CD8-positive, alpha-beta memory T cell (primary cell): ENCODE measurements at regions not wholly inside any gene's neighbourhood (a gene's known extent, or its start where the extent isn't known, plus 50 kb on each side); places are given as distances from the start of the nearest gene placed in this dataset.

Experiments used
- CTCF ChIA-PET: fragments of 350-600 bp; sonication (Branson Sonifier 250); formaldehyde crosslinking; loops from one replicate; lab custom pipeline; 2021; ENCODE audit warnings: antibody characterized with exemption; lab: Charles Lee
- POLR2A ChIA-PET: fragments of 350-600 bp; sonication (Branson Sonifier 250); formaldehyde crosslinking; loops from one replicate; lab custom pipeline; 2021; ENCODE audit warnings: antibody characterized with exemption; lab: Charles Lee
- DNase-seq, 5 donors: peaks; one replicate each; pipeline versions ENCODE4 v3.0.0 to v3.0.0-alpha.2; 2020 to 2022; ENCODE audit warnings: mixed read lengths in 1 of 5
- H3K27ac ChIP-seq: one replicate; pipeline ENCODE4 v1.7.0; 2013; ENCODE audit warnings: low read depth, mild to moderate bottlenecking, low read length, moderate library complexity
- H3K27me3 ChIP-seq: 2 replicates; pipeline ENCODE4 v1.7.0; 2013; ENCODE audit warnings: low read length, mild to moderate bottlenecking; ENCODE audit not compliant: insufficient read depth, poor library complexity, severe bottlenecking
- H3K36me3 ChIP-seq: 2 replicates; pipeline ENCODE4 v1.7.0; 2013; ENCODE audit warnings: mild to moderate bottlenecking, low read length, moderate library complexity; ENCODE audit not compliant: insufficient read depth
- H3K4me1 ChIP-seq: 2 replicates; pipeline ENCODE4 v1.7.0; 2013; ENCODE audit warnings: mild to moderate bottlenecking, low read length, moderate library complexity; ENCODE audit not compliant: insufficient read depth
- H3K4me3 ChIP-seq: 2 replicates; pipeline ENCODE4 v1.7.0; 2013; ENCODE audit warnings: mild to moderate bottlenecking, low read length
- H3K9me3 ChIP-seq: 2 replicates; pipeline ENCODE4 v1.7.0; 2013; ENCODE audit warnings: mild to moderate bottlenecking, low read length
- H3K27ac Mint-ChIP-seq, 8 donors: one replicate each; pipeline ENCODE4 v1.8.0; 2020 to 2021; ENCODE audit warnings: mixed read lengths in 8 of 8, mild to moderate bottlenecking in 6 of 8, inconsistent platforms in 3 of 8, moderate library complexity in 3 of 8
- H3K27me3 Mint-ChIP-seq, 2 donors: one replicate each; pipeline ENCODE4 v1.8.0; 2020 to 2021; ENCODE audit warnings: mixed read lengths in 2 of 2, mild to moderate bottlenecking in 1 of 2, moderate library complexity in 1 of 2
- H3K36me3 Mint-ChIP-seq, 3 donors: one replicate each; pipeline ENCODE4 v1.8.0; 2020 to 2021; ENCODE audit warnings: mixed read lengths in 3 of 3, inconsistent platforms in 1 of 3, mild to moderate bottlenecking in 1 of 3
- H3K4me1 Mint-ChIP-seq, 3 donors: one replicate each; pipeline ENCODE4 v1.8.0; 2020 to 2021; ENCODE audit warnings: mixed read lengths in 3 of 3, inconsistent platforms in 1 of 3, mild to moderate bottlenecking in 1 of 3
- H3K4me3 Mint-ChIP-seq, 7 donors: one replicate each; pipeline ENCODE4 v1.8.0; 2020 to 2021; ENCODE audit warnings: mixed read lengths in 7 of 7, mild to moderate bottlenecking in 6 of 7, moderate library complexity in 4 of 7, inconsistent platforms in 2 of 7
- H3K9me3 Mint-ChIP-seq, 5 donors: one replicate each; pipeline ENCODE4 v1.8.0; 2020 to 2022; ENCODE audit warnings: mixed read lengths in 5 of 5, mild to moderate bottlenecking in 3 of 5, moderate library complexity in 2 of 5, inconsistent platforms in 1 of 5

GRCh38 chr14:50001151-50001998 lies 108.5 kb downstream of the ARF6 start:
- Mint-ChIP-seq H3K27me3 (peaks cover 0 to 1% of the 10 kb centered on the region in 2 donors), H3K36me3 (no peaks in the 10 kb centered on the region), H3K9me3 (no peaks in the 10 kb centered on the region), H3K4me3 (peak overlapping the region; percentile 79 to 93 (median 87)), H3K4me1 (peaks cover 63 to 79% (median 74%) of the 10 kb centered on the region in 3 donors), H3K27ac (peak overlapping the region; percentile 95 to 100 (median 99))
- Histone ChIP-seq H3K9me3 (no peaks in the 10 kb centered on the region), H3K36me3 (no peaks in the 10 kb centered on the region), H3K4me1 (peaks cover 61% of the 10 kb centered on the region), H3K27ac (peak overlapping the region; percentile 100), H3K27me3 (no peaks in the 10 kb centered on the region), H3K4me3 (peak overlapping the region; percentile 82)
- CTCF ChIA-PET: interaction anchor here (0.6 to 7.5 kb wide), 21 partner anchors 8 to 367 kb away, joined by 4 to 163 read pairs (median 9); partner anchors contain the start of genes ARF6, NEMF and SOS2
- POLR2A ChIA-PET: interaction anchor here (0.6 to 6.1 kb wide), 20 partner anchors 9 to 149 kb away, joined by 3 to 85 read pairs (median 10); partner anchors contain the start of genes ARF6 and NEMF
- peak; percentile 54 to 88 (median 78) for DNase-seq

- Histone ChIP-seq H3K27me3 (no peaks in the 10 kb centered on the region), H3K4me1 (peaks cover 61% of the 10 kb centered on the region), H3K9me3 (no peaks in the 10 kb centered on the region), H3K27ac (peak overlapping the region; percentile 100), H3K4me3 (peak overlapping the region; percentile 82), H3K36me3 (no peaks in the 10 kb centered on the region)
- peak; percentile 61 to 91 (median 70) for DNase-seq
- peak overlapping the region; percentile 79 to 92 (median 81) for H3K4me3 Mint-ChIP-seq
- no peaks in the 10 kb centered on the region for H3K9me3 Mint-ChIP-seq
- H3K27ac Mint-ChIP-seq: peak overlapping the region; percentile 95 to 100 (median 99)
- peaks cover 63 to 82% (median 74%) of the 10 kb centered on the region in 3 donors for H3K4me1 Mint-ChIP-seq
- H3K36me3 Mint-ChIP-seq: no peaks in the 10 kb centered on the region
- POLR2A ChIA-PET: interaction anchor here (0.6 to 6.1 kb wide), 19 partner anchors 10 to 164 kb away, joined by 3 to 85 read pairs (median 13); partner anchors contain the start of genes ARF6 and NEMF
- peaks cover 0 to 1% of the 10 kb centered on the region in 2 donors for H3K27me3 Mint-ChIP-seq
- CTCF ChIA-PET: interaction anchor here (0.6 to 7.5 kb wide), 30 partner anchors 11 to 368 kb away, joined by 3 to 163 read pairs (median 6); partner anchors contain the start of genes ARF6, NEMF and SOS2
Observed at GRCh38 chr14:50001999-50002925, 109.4 kb downstream of the ARF6 start.

- Mint-ChIP-seq H3K4me1 (peaks cover 57 to 79% (median 68%) of the 10 kb centered on the region in 3 donors), H3K9me3 (no peaks in the 10 kb centered on the region), H3K4me3 (peak overlapping the region; percentile 79 to 92 (median 81)), H3K27me3 (peaks cover 0 to 1% of the 10 kb centered on the region in 2 donors), H3K36me3 (no peaks in the 10 kb centered on the region), H3K27ac (peak overlapping the region; percentile 95 to 100 (median 99))
- Histone ChIP-seq H3K9me3 (no peaks in the 10 kb centered on the region), H3K27ac (peak overlapping the region; percentile 100), H3K27me3 (no peaks in the 10 kb centered on the region), H3K4me1 (peaks cover 58% of the 10 kb centered on the region), H3K36me3 (no peaks in the 10 kb centered on the region), H3K4me3 (peak overlapping the region; percentile 82)
- DNase-seq: no peak
- POLR2A ChIA-PET: interaction anchor here (0.6 to 6.1 kb wide), 15 partner anchors 26 to 165 kb away, joined by 3 to 85 read pairs (median 15); partner anchors contain the start of genes ARF6 and NEMF
- CTCF ChIA-PET: interaction anchor here (1.0 to 7.5 kb wide), 28 partner anchors 10 to 150 kb away, joined by 3 to 163 read pairs (median 6); partner anchors contain the start of genes ARF6 and NEMF
Observed at GRCh38 chr14:50002926-50003212, 110.0 kb downstream of the ARF6 start.

GRCh38 chr14:50003213-50004021 lies 110.5 kb downstream of the ARF6 start:
- POLR2A ChIA-PET: interaction anchor here (0.6 to 6.1 kb wide), 21 partner anchors 23 to 222 kb away, joined by 3 to 85 read pairs (median 4); partner anchors contain the start of genes ARF6 and NEMF
- H3K36me3 ChIP-seq: no peaks in the 10 kb centered on the region
- no peaks in the 10 kb centered on the region for H3K27me3 ChIP-seq
- peak overlapping the region; percentile 82 for H3K4me3 ChIP-seq
- Mint-ChIP-seq H3K27ac (peak overlapping the region; percentile 95 to 100 (median 99)), H3K27me3 (peaks cover 0 to 1% of the 10 kb centered on the region in 2 donors), H3K36me3 (no peaks in the 10 kb centered on the region), H3K4me3 (peak overlapping the region; percentile 79 to 92 (median 81)), H3K9me3 (no peaks in the 10 kb centered on the region), H3K4me1 (peaks cover 51 to 74% (median 63%) of the 10 kb centered on the region in 3 donors)
- H3K27ac ChIP-seq: peak overlapping the region; percentile 100
- H3K9me3 ChIP-seq: no peaks in the 10 kb centered on the region
- CTCF ChIA-PET: interaction anchor here (0.7 to 7.5 kb wide), 36 partner anchors 10 to 369 kb away, joined by 3 to 163 read pairs (median 5); partner anchors contain the start of genes ARF6, NEMF and VCPKMT
- DNase-seq: peak; percentile 73 to 92 (median 79)
- peaks cover 52% of the 10 kb centered on the region for H3K4me1 ChIP-seq

GRCh38 chr14:50006141-50006540 lies 110.2 kb downstream of the VCPKMT start:
- ChIA-PET CTCF (interaction anchor here (1.2 kb wide), 1 partner anchor 145 kb away, joined by 3 read pairs; no protein-coding TSS in a partner anchor), POLR2A (no interaction called here)
- H3K9me3 ChIP-seq: no peaks in the 10 kb centered on the region
- peak overlapping the region in 3 of 8 donors; percentile 29 to 68 (median 64) for H3K27ac Mint-ChIP-seq
- peaks cover 27 to 51% (median 41%) of the 10 kb centered on the region in 3 donors for H3K4me1 Mint-ChIP-seq
- peaks cover 0 to 1% of the 10 kb centered on the region in 2 donors for H3K27me3 Mint-ChIP-seq
- no peaks in the 10 kb centered on the region for H3K27me3 ChIP-seq
- H3K9me3 Mint-ChIP-seq: no peaks in the 10 kb centered on the region
- no peak for DNase-seq
- H3K36me3 ChIP-seq: no peaks in the 10 kb centered on the region
- H3K27ac ChIP-seq: no peak overlapping the region
- peaks cover 5 to 11% (median 6%) of the 10 kb centered on the region in 3 donors for H3K36me3 Mint-ChIP-seq
- H3K4me3 Mint-ChIP-seq: no peak overlapping the region
- no peak overlapping the region for H3K4me3 ChIP-seq
- peaks cover 27% of the 10 kb centered on the region for H3K4me1 ChIP-seq

- no peak for DNase-seq
- ChIA-PET CTCF (interaction anchor here (1.0 kb wide), 1 partner anchor 142 kb away, joined by 3 read pairs; no protein-coding TSS in a partner anchor), POLR2A (interaction anchor here (0.9 to 1.2 kb wide), 2 partner anchors 11 to 144 kb away, joined by 3 to 7 read pairs; no protein-coding TSS in a partner anchor)
- no peak overlapping the region for H3K4me3 Mint-ChIP-seq
- peaks cover 5 to 11% (median 6%) of the 10 kb centered on the region in 3 donors for H3K36me3 Mint-ChIP-seq
- no peaks in the 10 kb centered on the region for H3K27me3 ChIP-seq
- no peaks in the 10 kb centered on the region for H3K27me3 Mint-ChIP-seq
- no peaks in the 10 kb centered on the region for H3K9me3 ChIP-seq
- H3K9me3 Mint-ChIP-seq: no peaks in the 10 kb centered on the region
- peaks cover 18 to 39% (median 29%) of the 10 kb centered on the region in 3 donors for H3K4me1 Mint-ChIP-seq
- H3K27ac Mint-ChIP-seq: peak overlapping the region in 2 of 8 donors; percentile 52 to 64
- H3K4me3 ChIP-seq: no peak overlapping the region
- no peak overlapping the region for H3K27ac ChIP-seq
- peaks cover 17% of the 10 kb centered on the region for H3K4me1 ChIP-seq
- H3K36me3 ChIP-seq: no peaks in the 10 kb centered on the region
Observed at GRCh38 chr14:50007123-50007903, 109.1 kb downstream of the VCPKMT start.
